ENCODE measurements at regions not wholly inside any gene's neighbourhood (a gene's known extent, or its start where the extent isn't known, plus 50 kb on each side); places are given as distances from the start of the nearest gene placed in this dataset.

GRCh38 chr5:12825163-12825562, 920.9 kb upstream of the CTNND2 start:
- H3K9ac ChIP-seq (ENCODE audit: extremely low read depth, low read length, poor library complexity, severe bottlenecking): no peak overlapping the region
- Mint-ChIP-seq H3K4me3 (no peak overlapping the region), H3K27me3 (ENCODE audit: insufficient read depth) (no peaks in the 10 kb centered on the region), H3K27ac (no peak overlapping the region), H3K9me3 (peaks cover 24% of the 10 kb centered on the region), H3K4me1 (no peaks in the 10 kb centered on the region), H3K36me3 (ENCODE audit: low read depth) (no peaks in the 10 kb centered on the region)
- H3K36me3 ChIP-seq (ENCODE audit: control insufficient read depth, insufficient read depth, low read length): no peaks in the 10 kb centered on the region
- TF ChIP-seq, protein P1, sequence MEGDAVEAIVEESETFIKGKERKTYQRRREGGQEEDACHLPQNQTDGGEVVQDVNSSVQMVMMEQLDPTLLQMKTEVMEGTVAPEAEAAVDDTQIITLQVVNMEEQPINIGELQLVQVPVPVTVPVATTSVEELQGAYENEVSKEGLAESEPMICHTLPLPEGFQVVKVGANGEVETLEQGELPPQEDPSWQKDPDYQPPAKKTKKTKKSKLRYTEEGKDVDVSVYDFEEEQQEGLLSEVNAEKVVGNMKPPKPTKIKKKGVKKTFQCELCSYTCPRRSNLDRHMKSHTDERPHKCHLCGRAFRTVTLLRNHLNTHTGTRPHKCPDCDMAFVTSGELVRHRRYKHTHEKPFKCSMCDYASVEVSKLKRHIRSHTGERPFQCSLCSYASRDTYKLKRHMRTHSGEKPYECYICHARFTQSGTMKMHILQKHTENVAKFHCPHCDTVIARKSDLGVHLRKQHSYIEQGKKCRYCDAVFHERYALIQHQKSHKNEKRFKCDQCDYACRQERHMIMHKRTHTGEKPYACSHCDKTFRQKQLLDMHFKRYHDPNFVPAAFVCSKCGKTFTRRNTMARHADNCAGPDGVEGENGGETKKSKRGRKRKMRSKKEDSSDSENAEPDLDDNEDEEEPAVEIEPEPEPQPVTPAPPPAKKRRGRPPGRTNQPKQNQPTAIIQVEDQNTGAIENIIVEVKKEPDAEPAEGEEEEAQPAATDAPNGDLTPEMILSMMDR (conservative IDR thresholded peaks at IDR 0.05): no peak
- no peak overlapping the region for H3K4me3 ChIP-seq (ENCODE audit: low read length)
- H3K27ac ChIP-seq (ENCODE audit: low read depth, low read length): no peak overlapping the region
- H3K27me3 ChIP-seq (ENCODE audit: control insufficient read depth, insufficient read depth, low read length, poor library complexity, severe bottlenecking): no peaks in the 10 kb centered on the region
- no peaks in the 10 kb centered on the region for H3K4me1 ChIP-seq (ENCODE audit: control insufficient read depth, insufficient read depth, low read length)
- 100% methylated on average over 2 of the region's 2 CpGs; no CpG with 5 or more reads in 1 of the 2 experiments for WGBS, 2 experiments (ENCODE audit: insufficient coverage in 1 of 2, insufficient read length in 1 of 2)
- no peak for DNase-seq
- H3K9me3 ChIP-seq (ENCODE audit: control insufficient read depth, low read length): peaks cover 25% of the 10 kb centered on the region

DNA sequence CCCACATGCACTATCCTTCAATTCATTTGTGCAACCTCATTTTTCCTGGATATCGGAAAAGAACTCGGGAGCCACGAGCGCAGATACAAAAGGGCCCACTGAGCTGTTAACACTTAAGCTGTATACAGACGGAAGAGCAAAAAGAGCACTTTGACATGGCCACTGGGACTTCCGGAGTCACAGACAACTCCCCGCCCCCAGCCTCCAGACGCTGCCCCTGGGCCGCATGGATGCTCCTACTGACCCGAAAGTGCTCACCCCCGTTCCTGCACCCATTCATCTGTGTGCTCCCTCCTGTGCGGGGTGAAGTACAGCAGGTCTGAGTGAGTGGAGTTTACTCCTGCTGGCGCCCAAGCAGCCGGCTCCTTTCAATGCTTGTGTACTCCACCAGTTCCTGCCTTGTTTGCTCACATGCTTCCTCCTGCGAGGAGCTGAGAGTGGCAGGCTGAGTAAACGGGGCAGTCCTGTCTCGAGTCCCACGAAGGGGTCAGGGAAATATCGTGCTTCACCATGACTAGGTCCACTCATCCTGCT, 901.0 kb upstream of the CTNND2 start:
- H3K4me3 Mint-ChIP-seq: no peak overlapping the region
- TF ChIP-seq, protein P1 (conservative IDR thresholded peaks at IDR 0.05): no peak
- no peak overlapping the region for H3K4me3 ChIP-seq (ENCODE audit: low read length)
- DNase-seq: peak; percentile 48
- 91 to 93% methylated on average over 16 to 19 of the region's 19 CpGs for WGBS, 2 experiments (ENCODE audit: insufficient coverage in 1 of 2, insufficient read length in 1 of 2)
- no peaks in the 10 kb centered on the region for H3K27me3 ChIP-seq (ENCODE audit: control insufficient read depth, insufficient read depth, low read length, poor library complexity, severe bottlenecking)
- H3K9me3 ChIP-seq (ENCODE audit: control insufficient read depth, low read length): no peaks in the 10 kb centered on the region
- no peaks in the 10 kb centered on the region for H3K36me3 Mint-ChIP-seq (ENCODE audit: low read depth)
- H3K9me3 Mint-ChIP-seq: no peaks in the 10 kb centered on the region
- H3K27ac ChIP-seq (ENCODE audit: low read depth, low read length): no peak overlapping the region
- H3K9ac ChIP-seq (ENCODE audit: extremely low read depth, low read length, poor library complexity, severe bottlenecking): no peak overlapping the region
- H3K27ac Mint-ChIP-seq: no peak overlapping the region
- H3K4me1 ChIP-seq (ENCODE audit: control insufficient read depth, insufficient read depth, low read length): no peaks in the 10 kb centered on the region
- H3K36me3 ChIP-seq (ENCODE audit: control insufficient read depth, insufficient read depth, low read length): no peaks in the 10 kb centered on the region
- H3K4me1 Mint-ChIP-seq: peaks cover 2% of the 10 kb centered on the region
- H3K27me3 Mint-ChIP-seq (ENCODE audit: insufficient read depth): no peaks in the 10 kb centered on the region

- WGBS, 2 experiments (ENCODE audit: insufficient coverage in 1 of 2, insufficient read length in 1 of 2): 97% methylated on average over 3 of the region's 5 CpGs; no CpG with 5 or more reads in 1 of the 2 experiments
- no peaks in the 10 kb centered on the region for H3K36me3 Mint-ChIP-seq (ENCODE audit: low read depth)
- Histone ChIP-seq H3K27me3 (ENCODE audit: control insufficient read depth, insufficient read depth, low read length, poor library complexity, severe bottlenecking) (no peaks in the 10 kb centered on the region), H3K4me1 (ENCODE audit: control insufficient read depth, insufficient read depth, low read length) (no peaks in the 10 kb centered on the region), H3K27ac (ENCODE audit: low read depth, low read length) (no peak overlapping the region), H3K4me3 (ENCODE audit: low read length) (no peak overlapping the region), H3K9me3 (ENCODE audit: control insufficient read depth, low read length) (no peaks in the 10 kb centered on the region), H3K36me3 (ENCODE audit: control insufficient read depth, insufficient read depth, low read length) (no peaks in the 10 kb centered on the region), H3K9ac (ENCODE audit: extremely low read depth, low read length, poor library complexity, severe bottlenecking) (no peak overlapping the region)
- peaks cover 14% of the 10 kb centered on the region for H3K9me3 Mint-ChIP-seq
- TF ChIP-seq, protein P1 (conservative IDR thresholded peaks at IDR 0.05): no peak
- H3K27ac Mint-ChIP-seq: no peak overlapping the region
- no peaks in the 10 kb centered on the region for H3K4me1 Mint-ChIP-seq
- DNase-seq: no peak
- H3K4me3 Mint-ChIP-seq: no peak overlapping the region
- H3K27me3 Mint-ChIP-seq (ENCODE audit: insufficient read depth): no peaks in the 10 kb centered on the region
Measured at GRCh38 chr5:12799165-12799564, 894.9 kb upstream of the CTNND2 start.
